C4-2B (cell line): ENCODE measurements at regions not wholly inside any gene's neighbourhood (a gene's known extent, or its start where the extent isn't known, plus 50 kb on each side); places are given as distances from the start of the nearest gene placed in this dataset.

Source experiments
- ZFX ChIP-seq: fragments of 450-650 bp; IDR thresholded peaks from 2 replicates; pipeline ENCODE4 v1.6.1; 2017
- TF ChIP-seq, protein P1 (sequence below): fragments of 450-650 bp; conservative IDR thresholded peaks from 2 replicates; pipeline ENCODE4 v1.5.1; 2017; ENCODE audit warnings: mild to moderate bottlenecking

DNA sequence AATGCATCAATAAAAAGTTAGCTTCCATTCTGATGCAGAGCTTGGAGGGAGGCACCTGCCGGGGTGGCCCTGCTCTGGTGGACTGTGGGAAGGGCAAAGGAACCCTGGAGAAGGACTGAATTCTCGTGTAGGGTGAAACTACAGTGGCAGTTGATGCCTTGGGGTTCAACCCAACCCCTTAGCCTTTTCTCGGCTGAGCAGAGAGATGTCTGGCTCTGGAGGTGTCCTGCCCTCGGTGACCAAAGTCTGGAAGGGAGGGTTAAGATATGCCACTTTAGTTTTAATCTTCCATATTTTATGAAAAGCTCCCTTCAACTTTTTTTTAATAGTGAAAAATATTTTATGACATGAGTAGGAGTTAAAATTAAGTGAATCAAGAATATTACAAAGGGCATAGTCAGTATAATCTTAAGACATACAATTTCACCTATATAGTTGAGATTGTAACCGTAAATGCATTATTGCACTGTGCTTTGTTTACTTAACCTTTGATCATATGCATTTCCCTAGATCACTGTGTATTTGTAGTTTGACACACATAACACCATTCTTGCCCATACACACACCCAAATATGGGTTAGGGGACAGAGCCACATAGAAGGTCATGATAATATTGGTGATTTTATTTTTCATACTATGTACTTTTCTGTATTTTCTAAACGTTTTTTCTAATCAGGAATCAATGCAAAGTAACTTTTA is 179.6 kb downstream of the MCHR2 start:
- TF ChIP-seq, protein P1, sequence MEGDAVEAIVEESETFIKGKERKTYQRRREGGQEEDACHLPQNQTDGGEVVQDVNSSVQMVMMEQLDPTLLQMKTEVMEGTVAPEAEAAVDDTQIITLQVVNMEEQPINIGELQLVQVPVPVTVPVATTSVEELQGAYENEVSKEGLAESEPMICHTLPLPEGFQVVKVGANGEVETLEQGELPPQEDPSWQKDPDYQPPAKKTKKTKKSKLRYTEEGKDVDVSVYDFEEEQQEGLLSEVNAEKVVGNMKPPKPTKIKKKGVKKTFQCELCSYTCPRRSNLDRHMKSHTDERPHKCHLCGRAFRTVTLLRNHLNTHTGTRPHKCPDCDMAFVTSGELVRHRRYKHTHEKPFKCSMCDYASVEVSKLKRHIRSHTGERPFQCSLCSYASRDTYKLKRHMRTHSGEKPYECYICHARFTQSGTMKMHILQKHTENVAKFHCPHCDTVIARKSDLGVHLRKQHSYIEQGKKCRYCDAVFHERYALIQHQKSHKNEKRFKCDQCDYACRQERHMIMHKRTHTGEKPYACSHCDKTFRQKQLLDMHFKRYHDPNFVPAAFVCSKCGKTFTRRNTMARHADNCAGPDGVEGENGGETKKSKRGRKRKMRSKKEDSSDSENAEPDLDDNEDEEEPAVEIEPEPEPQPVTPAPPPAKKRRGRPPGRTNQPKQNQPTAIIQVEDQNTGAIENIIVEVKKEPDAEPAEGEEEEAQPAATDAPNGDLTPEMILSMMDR, result no peak
- TF ChIP-seq ZFX, result no peak
